Gastroesophageal sphincter (tissue), 4 donors: ENCODE measurements at regions not wholly inside any gene's neighbourhood (a gene's known extent, or its start where the extent isn't known, plus 50 kb on each side); places are given as distances from the start of the nearest gene placed in this dataset.

Experiments
- ATAC-seq: fragments of 150-250 bp; one replicate; pipeline ENCODE4 v1.9.1; 2016; ENCODE audit warnings: mild to moderate bottlenecking, moderate library complexity
- H3K27ac ChIP-seq, 4 donors: fragments of 200-600 bp; sonication (generic) in 3 of 4; 1 replicate in 3 of 4; 2 replicates in 1 of 4; pipeline ENCODE4 v1.5.1; 2016 to 2019
- H3K27me3 ChIP-seq: fragments of 200-600 bp; sonication (generic); one replicate; pipeline ENCODE4 v1.5.1; 2019
- H3K36me3 ChIP-seq, 2 donors: fragments of 200-600 bp; sonication (generic); one replicate each; pipeline ENCODE4 v1.5.1; 2019; ENCODE audit warnings: control low read depth in 1 of 2
- H3K4me1 ChIP-seq, 3 donors: fragments of 200-600 bp; sonication (generic); 1 replicate in 2 of 3; 2 replicates in 1 of 3; pipeline ENCODE4 v1.5.1; 2016 to 2019; ENCODE audit warnings: control low read depth in 2 of 3
- H3K4me3 ChIP-seq, 2 donors: fragments of 200-600 bp; sonication (generic); one replicate each; pipeline ENCODE4 v1.5.1; 2019; ENCODE audit warnings: mild to moderate bottlenecking in 1 of 2, moderate library complexity in 1 of 2
- H3K9me3 ChIP-seq, 3 donors: fragments of 200-600 bp; sonication (generic); one replicate each; pipeline ENCODE4 v1.5.1; 2017 to 2019; ENCODE audit warnings: control low read depth in 2 of 3
- CTCF ChIP-seq, 4 experiments: fragments of 200-600 bp in 2 of 4; fragments of 450-650 bp in 2 of 4; sonication (generic) in 1 of 4; IDR thresholded peaks; one replicate each; pipeline ENCODE4 v1.5.1; 2017 to 2019; ENCODE audit warnings: antibody characterized with exemption in 4 of 4, mild to moderate bottlenecking in 2 of 4, moderate library complexity in 2 of 4
- EP300 ChIP-seq: sonication (generic); formaldehyde crosslinking; IDR thresholded peaks from one replicate; pipeline ENCODE4 v1.6.1; 2017; ENCODE audit warnings: antibody characterized with exemption, mild to moderate bottlenecking
- POLR2A ChIP-seq, 2 donors: fragments of 450-650 bp; IDR thresholded peaks; one replicate each; pipeline ENCODE4 v1.6.1; 2017; ENCODE audit warnings: antibody characterized with exemption in 2 of 2, mild to moderate bottlenecking in 2 of 2, moderate library complexity in 1 of 2
- POLR2AphosphoS5 ChIP-seq: sonication (generic); formaldehyde crosslinking; IDR thresholded peaks from one replicate; pipeline ENCODE4 v1.6.1; 2017; ENCODE audit warnings: antibody characterized with exemption
- WGBS, 2 donors: methylation state at CpG; one replicate each; pipeline ENCODE4 v1.1.5; 2018; ENCODE audit warnings: low coverage in 1 of 2; 5-methylcytosine and 5-hydroxymethylcytosine counted together

DNA sequence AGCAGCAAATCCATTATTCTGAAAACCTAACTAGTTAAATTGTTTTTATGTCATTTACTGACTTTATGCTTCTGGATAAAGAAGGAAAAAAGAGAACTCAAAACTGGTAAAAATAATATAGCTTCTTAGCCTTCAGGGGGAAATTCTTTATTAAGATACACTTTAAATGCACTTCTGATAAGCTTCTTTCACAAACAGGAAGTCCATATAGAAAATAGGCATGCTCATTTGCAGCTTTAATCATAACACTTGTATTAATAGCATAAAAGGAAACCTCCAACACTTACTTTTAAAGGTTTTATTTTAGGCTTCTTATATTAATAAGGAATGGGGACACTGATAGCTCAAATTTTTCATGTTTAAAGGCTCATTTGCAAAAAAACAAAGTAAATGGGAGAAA, 538.0 kb upstream of the SLC35B3 start:
- no peak overlapping the region for H3K4me3 ChIP-seq
- TF ChIP-seq POLR2A (IDR thresholded peaks at IDR 0.05) = no peak
- no peak for TF ChIP-seq CTCF (IDR thresholded peaks at IDR 0.05)
- no peak for TF ChIP-seq EP300
- no peak for TF ChIP-seq POLR2AphosphoS5
- H3K4me1 ChIP-seq = no peaks in the 10 kb centered on the region
- peaks cover 3% of the 10 kb centered on the region for H3K27me3 ChIP-seq
- ATAC-seq = no peak
- peaks cover 0 to 21% (median 0%) of the 10 kb centered on the region in 3 donors for H3K9me3 ChIP-seq
- H3K27ac ChIP-seq = no peak overlapping the region
- no peaks in the 10 kb centered on the region for H3K36me3 ChIP-seq

DNA sequence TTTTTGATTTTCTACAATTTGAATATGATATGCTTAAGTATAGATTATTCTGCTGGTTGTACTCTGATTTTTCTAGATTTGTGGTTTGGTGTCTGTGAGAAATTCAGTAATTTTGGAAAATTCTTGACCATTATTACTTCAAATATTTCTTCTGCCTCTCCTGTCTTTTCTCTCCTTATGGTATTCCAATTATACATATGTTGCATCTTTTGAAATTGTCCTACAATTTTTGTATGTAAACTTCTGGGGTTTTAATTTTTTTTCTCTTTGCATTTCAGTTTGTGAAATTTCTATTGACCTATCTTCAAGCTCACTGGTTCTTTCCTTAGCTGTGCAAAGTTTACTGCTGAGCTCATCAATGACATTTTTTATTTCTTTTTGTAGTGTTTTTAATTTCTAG, 534.4 kb upstream of the SLC35B3 start:
- no peaks in the 10 kb centered on the region for H3K36me3 ChIP-seq
- no peak for ATAC-seq
- H3K4me3 ChIP-seq = no peak overlapping the region
- H3K27ac ChIP-seq = no peak overlapping the region
- H3K9me3 ChIP-seq = peaks cover 0 to 21% (median 0%) of the 10 kb centered on the region in 3 donors
- no peaks in the 10 kb centered on the region for H3K4me1 ChIP-seq
- peaks cover 3% of the 10 kb centered on the region for H3K27me3 ChIP-seq
- TF ChIP-seq POLR2AphosphoS5 = no peak
- TF ChIP-seq EP300 = no peak
- TF ChIP-seq CTCF (IDR thresholded peaks at IDR 0.05) = no peak
- no peak for TF ChIP-seq POLR2A (IDR thresholded peaks at IDR 0.05)

- H3K27me3 ChIP-seq = no peaks in the 10 kb centered on the region
- H3K27ac ChIP-seq = no peak overlapping the region
- H3K9me3 ChIP-seq = no peaks in the 10 kb centered on the region
- H3K36me3 ChIP-seq = no peaks in the 10 kb centered on the region
- no peak for ATAC-seq
- H3K4me1 ChIP-seq = no peaks in the 10 kb centered on the region
- no peak overlapping the region for H3K4me3 ChIP-seq
- TF ChIP-seq CTCF (IDR thresholded peaks at IDR 0.05) (no peak), POLR2AphosphoS5 (no peak), POLR2A (IDR thresholded peaks at IDR 0.05) (no peak), EP300 (no peak)
Observed at GRCh38 chr6:8958894-8959511, 523.7 kb upstream of the SLC35B3 start.

- no peak overlapping the region for H3K4me3 ChIP-seq
- H3K27ac ChIP-seq = no peak overlapping the region
- H3K9me3 ChIP-seq = no peaks in the 10 kb centered on the region
- H3K4me1 ChIP-seq = no peaks in the 10 kb centered on the region
- ATAC-seq = no peak
- no peaks in the 10 kb centered on the region for H3K27me3 ChIP-seq
- no peak for TF ChIP-seq POLR2AphosphoS5
- TF ChIP-seq POLR2A (IDR thresholded peaks at IDR 0.05) = no peak
- no peak for TF ChIP-seq EP300
- no peak for TF ChIP-seq CTCF (IDR thresholded peaks at IDR 0.05)
- H3K36me3 ChIP-seq = no peaks in the 10 kb centered on the region
- 30 to 43% methylated on average over 2 of the region's 2 CpGs for WGBS, 2 donors
Observed at GRCh38 chr6:8953310-8953709, 518.0 kb upstream of the SLC35B3 start.

GRCh38 chr6:8948733-8949132, 513.4 kb upstream of the SLC35B3 start:
- WGBS, 2 donors = 48 to 72% methylated on average over 3 to 4 of the region's 4 CpGs
- Histone ChIP-seq H3K36me3 (no peaks in the 10 kb centered on the region), H3K27me3 (no peaks in the 10 kb centered on the region), H3K9me3 (no peaks in the 10 kb centered on the region), H3K4me1 (no peaks in the 10 kb centered on the region), H3K27ac (no peak overlapping the region), H3K4me3 (no peak overlapping the region)
- ATAC-seq = no peak
- no peak for TF ChIP-seq POLR2A (IDR thresholded peaks at IDR 0.05)
- no peak for TF ChIP-seq CTCF (IDR thresholded peaks at IDR 0.05)
- no peak for TF ChIP-seq EP300
- TF ChIP-seq POLR2AphosphoS5 = no peak
